NCI-H526 (cell line): ENCODE measurements at regions not wholly inside any gene's neighbourhood (a gene's known extent, or its start where the extent isn't known, plus 50 kb on each side); places are given as distances from the start of the nearest gene placed in this dataset.
"Not testable (repeated sequence)": the region's sequence is repeated elsewhere in the genome, so short reads cannot be mapped to it uniquely, and the experiment has no call there.

Experiments used
- DNase-seq, 2 experiments: peaks; one replicate each; lab custom pipeline; 2025; lab: John Stamatoyannopoulos, UW

DNA sequence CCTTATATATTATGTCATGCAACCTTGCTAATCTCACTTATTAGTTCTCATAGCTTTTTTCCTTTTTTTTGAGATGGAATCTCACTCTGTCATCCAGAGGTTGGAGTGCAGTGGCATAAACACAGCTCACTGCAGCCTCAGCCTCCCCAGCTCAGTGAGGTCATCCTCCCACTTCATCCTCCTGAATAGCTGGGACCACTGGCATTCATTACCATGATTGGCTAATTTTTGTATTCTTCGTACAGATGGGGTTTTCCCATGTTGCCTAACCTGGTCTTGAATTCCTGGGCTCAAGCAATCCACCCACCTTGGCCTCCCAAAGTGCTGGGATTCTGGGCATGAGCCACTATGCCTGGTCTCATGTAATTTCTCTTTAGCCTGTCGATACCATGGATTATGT, 89.1 kb upstream of the TRIM24 start:
- DNase-seq = no peak

DNA sequence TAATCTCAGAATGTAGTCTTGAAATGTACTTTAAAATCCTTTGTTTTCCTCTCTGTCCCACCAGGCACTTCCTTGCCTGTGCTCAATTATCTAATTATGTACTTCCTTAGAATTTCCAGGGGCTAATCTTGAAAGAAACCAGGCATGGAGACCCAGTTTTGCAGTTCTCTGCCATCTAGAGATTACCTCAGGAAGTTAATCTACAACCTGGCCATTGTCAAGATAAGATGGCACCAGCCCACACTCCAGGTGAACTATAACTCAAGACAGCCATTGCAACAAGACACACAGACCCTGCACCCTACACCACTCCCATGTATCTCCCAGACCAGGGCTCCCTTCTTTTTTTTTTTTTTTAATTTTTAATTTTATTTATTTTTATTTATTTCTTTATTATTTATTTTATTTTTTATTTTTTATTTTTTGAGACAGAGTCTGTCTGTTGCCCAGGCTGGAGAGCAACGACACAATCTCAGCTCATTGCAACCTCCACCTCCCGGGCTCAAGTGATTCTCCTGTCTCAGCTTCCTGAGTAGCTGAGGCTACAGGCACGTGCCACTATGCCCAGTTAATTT, 85.9 kb upstream of the TRIM24 start:
- no peak for DNase-seq

DNA sequence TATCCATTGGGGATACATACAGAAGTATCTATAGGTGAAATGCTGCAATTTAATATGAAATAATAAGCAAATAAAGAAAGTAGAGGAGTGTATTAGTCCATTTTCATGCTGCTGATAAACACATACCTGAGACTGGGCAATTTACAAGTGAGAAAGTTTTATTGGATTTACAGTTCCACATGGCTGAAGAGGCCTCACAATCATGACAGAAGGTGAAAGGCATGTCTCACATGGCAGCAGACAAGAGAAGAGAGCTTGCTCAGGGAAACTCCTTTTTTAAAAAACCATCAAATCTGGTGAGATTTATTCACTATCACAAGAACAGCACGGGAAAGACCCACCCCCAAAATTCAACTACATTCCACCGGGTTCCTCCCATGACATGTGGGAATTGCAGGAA, 82.8 kb upstream of the TRIM24 start:
- no peak for DNase-seq

DNA sequence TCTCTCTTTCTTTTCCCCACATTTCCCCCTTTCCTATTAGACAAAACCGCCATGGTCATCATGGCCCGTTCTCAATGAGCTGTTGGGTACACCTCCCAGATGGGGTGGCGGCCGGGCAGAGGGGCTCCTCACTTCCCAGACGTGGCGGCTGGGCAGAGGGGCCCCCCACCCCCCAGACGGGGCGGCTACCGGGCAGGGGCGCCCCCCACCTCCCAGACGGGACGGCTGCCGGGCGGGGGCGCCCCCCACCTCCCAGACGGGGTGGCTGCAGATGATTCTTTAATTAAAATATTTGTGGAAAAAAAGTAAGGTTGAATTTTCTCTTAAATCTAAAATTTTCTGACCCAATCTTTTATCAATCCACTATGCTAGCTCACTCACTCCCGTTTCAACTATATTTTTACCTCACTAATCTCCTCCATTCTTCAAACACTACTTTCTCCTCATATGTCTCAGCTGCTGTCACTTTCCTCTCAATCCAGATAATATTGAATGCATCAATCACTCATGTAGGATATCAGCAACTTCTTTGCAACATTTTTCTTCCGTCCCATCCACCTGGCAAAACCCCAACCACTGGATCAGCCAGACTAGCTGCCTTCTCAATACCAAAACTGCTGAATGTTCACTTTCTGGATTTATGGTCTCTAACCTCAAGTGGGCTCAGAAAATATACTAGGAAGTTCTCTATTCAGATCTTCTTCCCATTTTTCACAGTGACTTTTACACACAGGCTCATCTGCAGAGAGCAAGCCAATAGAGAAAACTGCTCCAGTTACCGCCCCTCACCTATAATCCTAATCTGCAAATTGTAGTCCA, 81.1 kb upstream of the TRIM24 start:
- no peak for DNase-seq

DNA sequence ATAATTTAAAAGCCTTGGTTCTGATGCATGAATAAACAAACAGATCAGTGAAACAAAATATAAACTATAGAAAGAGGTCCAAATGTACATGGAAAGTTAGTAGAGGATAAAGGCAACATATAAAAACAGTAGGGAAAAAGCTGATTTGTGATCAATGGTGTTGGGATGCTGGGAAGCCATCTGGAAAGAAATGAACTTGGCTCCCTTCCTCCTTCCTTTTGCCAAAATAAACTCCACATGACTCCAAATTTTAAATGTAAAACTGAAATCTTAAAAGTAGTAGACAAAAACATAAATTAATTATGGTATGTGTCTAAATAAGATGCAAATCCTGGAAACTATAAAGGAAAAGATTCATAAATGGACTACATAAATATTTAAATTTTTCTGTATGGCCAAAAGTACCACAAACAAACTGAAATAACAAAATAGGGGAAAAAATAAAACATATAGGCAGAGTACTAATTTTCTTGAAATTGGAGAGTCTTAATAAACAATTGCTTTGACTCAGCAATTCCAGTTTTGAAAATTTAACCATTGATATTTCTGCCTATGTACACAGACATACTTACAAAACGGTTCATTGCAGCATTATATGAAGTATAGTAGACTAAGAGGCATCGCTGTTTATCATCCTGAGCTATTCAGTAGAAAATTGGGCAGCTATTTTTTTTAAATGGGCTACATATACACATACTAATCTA, 77.0 kb upstream of the TRIM24 start:
- no peak for DNase-seq

DNA sequence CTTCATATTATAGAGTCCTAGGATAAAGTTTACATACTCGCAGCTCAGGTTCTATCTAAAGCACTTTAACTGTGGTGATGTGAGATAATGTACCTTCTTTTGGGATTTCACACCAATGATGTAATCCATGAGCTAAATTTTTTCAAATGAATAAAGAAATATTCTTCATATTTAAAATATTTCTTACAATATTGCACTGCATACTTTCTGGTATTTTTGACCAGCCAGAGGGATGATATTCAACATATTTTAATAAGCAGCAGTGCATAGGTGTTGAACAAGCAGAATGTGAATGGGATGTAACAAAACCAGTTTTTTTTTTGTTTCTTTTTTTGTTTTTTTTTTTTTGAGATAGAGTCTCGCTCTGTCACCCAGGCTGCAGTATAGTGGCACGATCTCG, 73.2 kb upstream of the TRIM24 start:
- no peak for DNase-seq

DNA sequence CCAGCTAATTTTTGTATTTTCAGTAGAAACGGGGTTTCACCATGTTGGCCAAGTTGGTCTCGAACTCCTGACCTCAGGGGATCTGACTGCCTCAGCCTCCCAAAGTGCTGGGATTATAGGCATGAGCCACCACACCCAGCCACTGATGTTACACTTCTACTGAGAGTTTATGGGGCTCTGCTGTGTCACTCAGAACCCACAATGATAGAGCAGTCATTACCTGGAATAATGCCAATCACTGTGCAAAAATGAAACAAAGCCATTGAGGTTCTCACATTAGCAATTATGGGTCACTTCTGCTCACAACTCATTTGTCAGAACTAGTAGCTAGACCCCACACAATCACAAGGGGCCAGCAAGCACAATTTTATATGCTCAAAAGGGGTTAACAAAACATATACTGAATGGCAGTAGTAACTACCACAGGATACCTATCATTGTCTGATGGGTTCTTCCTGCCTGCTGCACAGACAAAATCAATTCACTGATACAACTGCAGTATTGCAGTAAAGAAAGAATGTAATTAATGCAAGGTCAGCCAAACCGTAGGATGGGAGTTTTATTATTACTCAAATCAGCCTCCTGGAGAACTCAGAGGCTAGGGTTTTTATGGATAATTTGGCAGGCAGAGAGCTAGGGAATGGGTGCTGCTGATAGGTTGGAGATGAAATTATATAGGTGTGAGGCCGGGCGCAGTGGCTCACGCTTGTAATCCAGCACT, 72.1 kb upstream of the TRIM24 start:
- no peak for DNase-seq

DNA sequence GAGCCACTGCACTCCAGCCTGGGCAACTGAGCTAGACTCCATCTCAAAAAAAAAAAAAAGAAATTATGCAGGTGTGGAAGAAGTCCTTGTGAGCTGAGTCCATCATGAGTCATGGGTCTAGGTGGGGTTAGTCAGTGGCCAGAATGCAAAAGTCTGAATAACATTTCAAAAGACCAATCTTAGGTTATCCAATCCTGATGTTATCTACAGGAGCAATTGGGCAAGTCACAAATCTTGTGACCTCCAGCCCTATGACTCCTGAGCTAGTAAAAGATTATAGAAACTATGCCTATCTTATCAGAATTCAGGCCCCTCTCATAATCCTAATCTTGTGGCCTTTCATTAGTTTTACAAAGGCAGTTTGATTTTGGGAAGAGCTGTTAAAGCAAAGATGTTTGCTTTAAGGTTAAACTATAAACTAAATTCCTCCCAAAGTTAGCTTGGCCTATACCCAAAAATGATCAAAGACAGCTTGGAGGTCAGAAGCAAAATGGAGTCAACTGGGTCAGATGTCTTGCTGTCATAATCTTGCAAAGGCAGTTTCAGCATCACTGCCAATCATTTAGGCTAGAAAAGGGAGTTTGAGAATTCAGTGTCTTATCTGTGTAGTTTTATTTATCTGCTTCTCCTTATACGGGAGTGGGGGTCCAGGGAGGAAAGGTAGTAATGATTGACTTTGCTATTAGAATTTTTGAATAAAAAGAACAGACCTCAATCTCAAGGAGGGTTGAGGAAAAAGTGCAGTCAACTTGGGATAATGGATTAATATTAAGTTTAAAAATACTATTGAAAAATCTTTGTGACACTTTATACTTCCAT, 71.2 kb upstream of the TRIM24 start:
- no peak for DNase-seq

DNA sequence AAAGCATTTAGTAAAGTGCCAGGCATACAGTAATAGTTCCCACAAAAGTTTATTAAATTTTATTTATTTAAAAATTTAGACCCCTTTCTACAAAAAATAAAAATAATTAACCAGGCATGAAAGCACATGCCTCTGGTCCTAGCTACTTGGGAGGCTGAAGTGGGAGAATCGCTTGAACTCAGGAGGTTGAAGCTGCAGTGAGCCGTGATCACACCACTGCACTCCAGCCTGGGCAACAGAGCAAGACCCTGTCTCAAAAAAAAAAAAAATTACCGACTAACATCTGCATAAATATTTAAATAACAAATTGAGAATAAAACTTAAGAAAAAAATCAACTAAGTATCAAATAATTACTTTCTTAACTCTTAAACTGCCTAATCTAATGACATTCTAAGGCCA, 64.3 kb upstream of the TRIM24 start:
- DNase-seq = no peak

DNA sequence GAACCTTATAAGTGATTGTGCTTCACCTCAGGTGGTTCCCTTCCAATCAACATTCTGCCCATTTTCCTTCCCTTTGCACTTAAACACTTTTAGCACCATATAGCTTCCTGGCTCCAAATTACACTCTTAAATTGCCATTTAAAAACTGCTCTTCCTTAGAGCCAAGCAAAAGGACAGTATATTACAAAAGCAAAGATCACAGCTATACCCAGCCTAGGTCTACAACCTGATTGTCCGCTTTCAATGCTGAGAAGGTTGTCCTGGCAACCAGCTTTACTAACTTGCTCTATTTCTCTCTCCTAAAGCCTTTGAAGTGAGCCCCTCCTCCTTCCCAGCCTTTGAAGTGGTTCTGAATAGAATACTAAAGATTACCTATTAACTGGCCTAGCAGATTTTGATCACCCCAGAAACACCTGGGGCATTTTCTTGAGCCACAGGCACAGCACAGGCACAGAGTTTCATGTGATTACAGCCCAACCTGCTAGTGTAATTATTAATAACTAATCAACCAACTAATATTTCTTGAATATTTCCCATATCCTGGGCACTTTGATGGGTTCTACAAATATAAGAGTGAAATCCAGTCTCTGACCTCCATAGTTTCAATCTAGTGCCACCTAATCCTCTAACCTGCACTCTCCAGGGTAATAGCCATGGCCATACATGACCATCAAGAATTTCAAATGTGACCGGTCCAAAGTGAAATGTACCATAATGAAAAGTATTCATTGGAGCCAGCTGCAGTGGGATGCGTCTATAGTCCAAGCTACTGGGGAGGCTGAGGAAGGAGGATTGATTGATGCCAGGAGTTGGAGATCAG, 63.6 kb upstream of the TRIM24 start:
- no peak for DNase-seq

DNA sequence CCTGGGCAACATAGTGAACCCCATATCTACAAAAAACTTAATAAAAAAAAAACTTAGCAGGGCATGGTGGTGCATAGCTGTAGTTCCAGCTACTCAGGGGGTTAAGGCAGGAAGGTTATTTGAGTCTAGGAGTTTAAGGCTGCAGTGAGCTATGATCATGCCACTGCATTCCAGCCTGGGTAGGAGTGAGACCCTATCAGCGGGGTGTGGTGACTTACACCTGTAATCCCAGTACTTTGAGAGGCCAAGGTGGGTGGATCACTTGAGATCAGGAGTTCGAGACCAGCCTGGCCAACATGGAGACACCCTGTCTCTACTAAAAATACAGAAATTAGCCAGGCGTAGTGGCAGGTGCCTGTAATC, 63.0 kb upstream of the TRIM24 start:
- not testable (repeated sequence) for DNase-seq

DNA sequence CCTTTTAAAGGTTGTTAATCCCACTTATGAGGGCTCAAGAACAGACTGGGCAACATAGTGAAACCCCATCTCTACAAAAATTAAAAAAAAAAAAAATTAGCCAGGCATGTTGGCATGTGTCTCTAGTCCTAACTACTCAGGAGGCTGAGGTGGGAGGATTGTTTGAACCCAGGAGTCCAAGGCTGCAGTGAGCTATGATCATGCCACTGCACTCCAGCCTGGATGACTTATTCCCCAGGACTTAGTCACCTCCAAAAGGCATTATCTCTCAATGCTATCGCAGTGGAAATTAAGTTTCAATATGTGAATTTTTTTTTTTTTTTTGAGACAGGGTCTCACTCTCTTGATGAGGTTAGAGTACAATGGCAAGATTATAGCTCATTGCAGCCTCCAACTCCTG, 61.2 kb upstream of the TRIM24 start:
- DNase-seq = no peak

DNA sequence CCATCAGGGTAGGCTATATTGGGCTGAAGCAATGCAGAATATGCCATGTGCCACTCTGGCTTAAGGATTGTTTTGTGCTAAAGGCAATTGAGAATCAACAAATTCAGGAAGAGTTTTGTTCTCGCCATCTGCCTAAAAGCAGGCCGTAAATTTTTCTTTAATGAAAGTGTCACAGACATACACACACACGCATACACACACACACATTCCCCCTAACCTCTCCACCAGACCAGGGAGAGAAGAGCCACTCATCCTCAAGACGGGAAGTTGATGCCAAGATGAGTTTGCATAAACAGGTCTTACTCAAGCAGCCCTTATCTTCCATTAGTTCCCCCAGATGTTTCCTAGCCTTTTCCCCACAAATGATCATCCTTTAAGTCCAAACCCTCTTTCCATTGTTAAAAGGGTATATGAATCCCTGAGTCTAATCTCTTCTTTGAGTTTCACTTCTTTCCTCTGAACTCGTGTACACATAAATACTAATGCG, 59.6 kb upstream of the TRIM24 start:
- DNase-seq = no peak

DNA sequence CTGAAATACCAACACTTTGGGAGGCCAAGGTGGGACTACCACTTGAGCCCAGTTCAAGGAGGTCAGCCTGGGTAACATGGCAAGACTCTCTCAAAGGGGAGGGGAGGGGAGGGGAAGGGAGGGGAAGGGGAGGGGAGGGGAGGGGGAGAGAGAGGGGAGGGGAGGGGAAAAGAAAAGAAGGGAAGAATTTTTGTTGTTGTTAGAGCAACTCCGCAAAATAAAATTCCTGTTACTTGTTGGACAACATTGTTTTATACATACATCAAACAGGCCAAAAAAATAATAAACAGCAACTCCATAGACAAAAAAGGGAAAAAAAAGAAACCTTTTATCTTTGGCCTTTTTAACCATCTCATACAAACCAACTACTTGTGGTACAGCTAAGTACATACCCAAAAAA, 57.3 kb upstream of the TRIM24 start:
- DNase-seq = no peak

DNA sequence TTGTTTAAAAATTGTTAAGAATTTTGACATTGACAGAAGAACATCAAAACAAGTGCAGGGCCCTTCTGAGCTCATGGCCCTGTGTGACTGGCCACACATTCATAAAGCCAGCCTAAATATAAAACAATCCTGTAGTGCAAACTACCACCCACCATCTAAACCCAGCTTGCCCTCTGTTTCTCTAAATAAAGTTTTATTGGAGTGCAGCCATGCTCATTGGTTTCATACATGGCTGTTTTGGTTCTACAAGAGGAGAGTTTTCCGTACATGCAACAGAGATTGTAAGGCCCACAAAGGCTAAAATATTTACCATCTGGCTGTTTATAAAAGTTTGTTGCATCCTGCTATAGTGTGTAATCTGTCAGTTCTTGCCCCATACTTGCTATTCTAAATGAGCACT, 54.6 kb upstream of the TRIM24 start:
- DNase-seq = no peak

DNA sequence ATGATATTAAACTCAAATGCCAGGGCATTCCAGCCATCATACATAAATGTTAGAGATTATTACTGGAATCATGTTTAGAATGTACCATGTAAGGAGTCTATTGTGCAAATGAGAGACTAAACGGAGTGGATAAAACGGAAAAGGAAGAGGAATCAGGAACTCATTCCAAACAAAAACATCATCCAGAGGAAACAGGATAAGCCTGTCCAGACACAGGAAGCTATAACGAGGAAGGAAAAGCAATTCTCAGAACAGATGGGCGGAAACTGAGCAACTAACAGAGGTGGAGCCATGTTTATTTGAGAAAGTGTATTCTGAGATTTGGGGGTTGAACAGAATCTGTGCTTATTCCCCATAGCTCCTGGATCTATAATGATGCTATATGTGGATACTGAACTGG, 52.3 kb upstream of the TRIM24 start:
- no peak for DNase-seq
